Osteoblast (primary cell): ENCODE measurements at regions not wholly inside any gene's neighbourhood (a gene's known extent, or its start where the extent isn't known, plus 50 kb on each side); places are given as distances from the start of the nearest gene placed in this dataset.

Source experiments
- DNase-seq: peaks from one replicate; pipeline ENCODE4 v3.0.0; 2011; ENCODE audit warnings: low spot score, mixed read lengths; ENCODE audit not compliant: insufficient read length; ENCODE audit errors: missing footprints
- H2AFZ ChIP-seq: 2 replicates; pipeline ENCODE4 v1.6.0; 2011; ENCODE audit warnings: mild to moderate bottlenecking, low read length
- H3K27ac ChIP-seq: 2 replicates; pipeline ENCODE4 v1.5.1; 2011; ENCODE audit warnings: mild to moderate bottlenecking, low read depth, low read length, moderate library complexity
- H3K27me3 ChIP-seq: 2 replicates; pipeline ENCODE4 v1.6.0; 2012; ENCODE audit warnings: mild to moderate bottlenecking, control low read depth, inconsistent platforms, low read length, moderate library complexity; ENCODE audit not compliant: insufficient read depth
- H3K36me3 ChIP-seq: 2 replicates; pipeline ENCODE4 v1.5.1; 2011; ENCODE audit warnings: mild to moderate bottlenecking, low read length, control low read depth, moderate library complexity; ENCODE audit not compliant: insufficient read depth
- H3K4me1 ChIP-seq: 2 replicates; pipeline ENCODE4 v1.5.1; 2011; ENCODE audit warnings: mild to moderate bottlenecking, low read length, control low read depth, moderate library complexity; ENCODE audit not compliant: insufficient read depth
- H3K4me2 ChIP-seq: 2 replicates; pipeline ENCODE4 v1.6.0; 2011; ENCODE audit warnings: mild to moderate bottlenecking, low read length; ENCODE audit not compliant: insufficient read depth
- H3K4me3 ChIP-seq: fragments of 200-600 bp; sonication (generic); 3 replicates; pipeline ENCODE4 v1.5.1; 2012; ENCODE audit warnings: mild to moderate bottlenecking, low read length, inconsistent platforms; ENCODE audit not compliant: insufficient read depth
- H3K79me2 ChIP-seq: 2 replicates; pipeline ENCODE4 v1.6.0; 2012; ENCODE audit warnings: mild to moderate bottlenecking, low read length, control low read depth, inconsistent platforms; ENCODE audit not compliant: insufficient read depth
- H3K9me3 ChIP-seq: 2 replicates; pipeline ENCODE4 v1.5.1; 2011; ENCODE audit warnings: low read depth, low read length, control low read depth
- H4K20me1 ChIP-seq: 2 replicates; pipeline ENCODE4 v1.6.0; 2012; ENCODE audit warnings: mild to moderate bottlenecking, low read length, control low read depth; ENCODE audit not compliant: insufficient read depth
- TF ChIP-seq, protein P1 (sequence below): IDR thresholded peaks from 2 replicates; pipeline ENCODE4 v1.5.1; 2011; ENCODE audit warnings: mild to moderate bottlenecking, low read depth, low read length, moderate library complexity; ENCODE audit errors: extremely low read depth

DNA sequence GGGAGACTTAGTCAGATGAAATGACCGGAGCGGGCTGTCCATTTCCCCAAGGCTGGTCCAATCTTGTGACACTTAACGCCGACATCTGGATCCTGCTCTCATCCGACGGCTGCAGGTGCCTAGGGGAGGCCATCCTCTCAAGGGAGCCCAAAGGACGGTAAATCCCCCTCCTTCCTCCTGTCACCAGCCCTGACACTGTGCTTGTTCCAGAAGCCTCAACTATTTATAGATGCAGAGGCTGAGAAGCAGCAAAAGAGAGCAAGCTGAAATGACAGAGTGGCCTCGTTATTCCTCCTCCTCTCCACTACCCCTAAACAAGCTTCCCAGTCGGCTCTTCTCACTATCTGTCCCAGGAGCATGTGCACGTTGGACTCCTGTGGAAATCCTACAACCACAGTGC is 533.7 kb downstream of the LIG4 start:
- Histone ChIP-seq H3K4me3 (no peak overlapping the region), H4K20me1 (no peaks in the 10 kb centered on the region), H2AFZ (no peak overlapping the region), H3K4me2 (no peak overlapping the region), H3K27me3 (no peaks in the 10 kb centered on the region), H3K36me3 (no peaks in the 10 kb centered on the region), H3K4me1 (no peaks in the 10 kb centered on the region), H3K79me2 (no peaks in the 10 kb centered on the region), H3K9me3 (no peaks in the 10 kb centered on the region), H3K27ac (no peak overlapping the region)
- TF ChIP-seq, protein P1, sequence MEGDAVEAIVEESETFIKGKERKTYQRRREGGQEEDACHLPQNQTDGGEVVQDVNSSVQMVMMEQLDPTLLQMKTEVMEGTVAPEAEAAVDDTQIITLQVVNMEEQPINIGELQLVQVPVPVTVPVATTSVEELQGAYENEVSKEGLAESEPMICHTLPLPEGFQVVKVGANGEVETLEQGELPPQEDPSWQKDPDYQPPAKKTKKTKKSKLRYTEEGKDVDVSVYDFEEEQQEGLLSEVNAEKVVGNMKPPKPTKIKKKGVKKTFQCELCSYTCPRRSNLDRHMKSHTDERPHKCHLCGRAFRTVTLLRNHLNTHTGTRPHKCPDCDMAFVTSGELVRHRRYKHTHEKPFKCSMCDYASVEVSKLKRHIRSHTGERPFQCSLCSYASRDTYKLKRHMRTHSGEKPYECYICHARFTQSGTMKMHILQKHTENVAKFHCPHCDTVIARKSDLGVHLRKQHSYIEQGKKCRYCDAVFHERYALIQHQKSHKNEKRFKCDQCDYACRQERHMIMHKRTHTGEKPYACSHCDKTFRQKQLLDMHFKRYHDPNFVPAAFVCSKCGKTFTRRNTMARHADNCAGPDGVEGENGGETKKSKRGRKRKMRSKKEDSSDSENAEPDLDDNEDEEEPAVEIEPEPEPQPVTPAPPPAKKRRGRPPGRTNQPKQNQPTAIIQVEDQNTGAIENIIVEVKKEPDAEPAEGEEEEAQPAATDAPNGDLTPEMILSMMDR: no peak
- DNase-seq: no peak

DNA sequence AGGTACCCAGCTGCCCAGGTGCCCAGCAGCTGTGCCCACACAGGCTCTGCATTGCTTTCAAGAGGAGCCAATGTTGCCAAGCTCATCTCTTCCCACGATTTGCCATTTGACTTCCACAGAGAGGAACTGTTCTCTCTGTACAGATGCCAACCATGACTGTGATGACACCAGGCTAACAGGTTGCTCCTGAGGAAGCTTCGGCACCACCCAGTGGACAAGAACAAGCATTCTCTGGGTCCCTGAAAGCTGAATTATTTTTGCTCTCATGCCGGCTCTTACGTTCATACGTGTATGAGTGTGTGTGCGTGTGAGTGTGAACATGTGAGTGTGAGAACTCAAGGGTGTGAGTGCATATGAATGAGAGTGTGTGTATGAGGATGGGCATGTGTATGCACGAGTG is 535.2 kb downstream of the LIG4 start:
- Histone ChIP-seq H3K36me3 (no peaks in the 10 kb centered on the region), H3K79me2 (no peaks in the 10 kb centered on the region), H3K4me1 (no peaks in the 10 kb centered on the region), H3K4me2 (no peak overlapping the region), H4K20me1 (no peaks in the 10 kb centered on the region), H3K9me3 (no peaks in the 10 kb centered on the region), H3K4me3 (no peak overlapping the region), H3K27me3 (no peaks in the 10 kb centered on the region), H2AFZ (no peak overlapping the region), H3K27ac (no peak overlapping the region)
- TF ChIP-seq, protein P1: peak; percentile 10
- DNase-seq: no peak

DNA sequence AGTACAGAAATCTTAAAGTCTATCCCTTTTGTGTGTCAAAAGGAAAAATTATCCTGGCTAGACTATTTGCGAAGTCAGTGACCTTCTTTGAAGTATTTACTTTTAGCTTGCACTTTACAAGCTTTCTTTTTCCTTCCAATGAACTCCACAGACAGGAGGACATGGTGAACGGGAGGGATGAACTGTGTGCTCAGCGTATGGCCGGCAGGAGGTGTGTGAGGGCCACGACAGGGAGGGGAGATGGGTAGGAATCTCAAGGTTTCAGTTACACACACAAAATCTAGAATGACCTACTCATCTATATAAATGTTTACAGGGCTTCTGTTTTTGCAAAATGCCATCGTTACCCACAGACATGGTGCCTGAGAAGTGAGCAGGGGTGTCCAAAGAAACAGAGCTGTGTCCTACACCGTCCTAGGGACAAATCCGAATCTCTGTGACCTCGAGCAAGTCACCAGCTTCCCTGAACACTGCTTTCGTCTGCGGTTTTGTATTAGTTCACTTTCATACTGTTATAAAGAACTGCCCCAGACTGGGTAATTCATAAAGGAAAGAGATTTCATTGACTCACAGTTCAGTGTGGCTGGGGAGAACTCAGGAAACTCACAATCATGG is 537.2 kb downstream of the LIG4 start:
- DNase-seq: no peak
- no peaks in the 10 kb centered on the region for H4K20me1 ChIP-seq
- no peaks in the 10 kb centered on the region for H3K4me1 ChIP-seq
- H3K9me3 ChIP-seq: no peaks in the 10 kb centered on the region
- no peak overlapping the region for H2AFZ ChIP-seq
- H3K36me3 ChIP-seq: no peaks in the 10 kb centered on the region
- no peak overlapping the region for H3K4me2 ChIP-seq
- H3K79me2 ChIP-seq: no peaks in the 10 kb centered on the region
- TF ChIP-seq, protein P1: peak; percentile 26
- no peak overlapping the region for H3K27ac ChIP-seq
- H3K4me3 ChIP-seq: no peak overlapping the region
- H3K27me3 ChIP-seq: no peaks in the 10 kb centered on the region

DNA sequence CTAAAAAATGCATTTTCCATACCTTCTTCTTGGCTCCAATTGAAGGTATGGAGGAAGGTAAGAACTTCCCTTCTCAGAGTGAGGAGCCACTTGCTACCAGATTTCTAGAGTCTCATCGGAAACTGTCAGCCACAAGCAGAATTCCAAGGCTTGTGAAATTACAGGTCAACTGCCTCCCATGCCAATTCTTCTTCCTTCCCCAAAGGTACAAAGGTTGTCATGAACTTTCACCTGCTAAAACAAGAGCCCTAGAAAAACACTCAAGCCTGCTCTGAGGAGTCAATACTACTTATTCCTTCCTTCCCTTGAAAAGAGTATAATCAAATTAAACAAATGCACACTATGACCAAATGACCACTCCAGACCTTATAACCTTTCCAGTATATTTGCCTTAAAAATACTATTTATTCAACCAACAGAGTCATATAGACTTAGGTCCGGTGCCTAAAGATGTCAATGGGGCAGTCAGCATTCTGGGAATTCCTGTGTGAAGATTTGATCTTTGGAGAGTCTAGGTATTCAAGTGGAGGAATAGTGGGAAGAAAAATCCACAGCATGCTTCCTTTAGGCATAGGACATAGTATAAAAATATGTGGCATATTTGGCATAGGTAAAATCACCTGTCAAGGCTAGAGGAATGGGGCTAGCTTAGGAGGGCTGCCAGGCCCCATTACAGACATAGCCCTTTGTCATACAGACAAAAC is 539.3 kb downstream of the LIG4 start:
- DNase-seq: no peak
- Histone ChIP-seq H3K36me3 (no peaks in the 10 kb centered on the region), H3K27me3 (no peaks in the 10 kb centered on the region), H3K79me2 (no peaks in the 10 kb centered on the region), H3K4me2 (no peak overlapping the region), H3K9me3 (no peaks in the 10 kb centered on the region), H4K20me1 (no peaks in the 10 kb centered on the region), H2AFZ (no peak overlapping the region), H3K27ac (no peak overlapping the region), H3K4me1 (no peaks in the 10 kb centered on the region), H3K4me3 (no peak overlapping the region)
- TF ChIP-seq, protein P1: no peak
